GM04503 (cell line): ENCODE measurements at regions not wholly inside any gene's neighbourhood (a gene's known extent, or its start where the extent isn't known, plus 50 kb on each side); places are given as distances from the start of the nearest gene placed in this dataset.
"Not testable (repeated sequence)": the region's sequence is repeated elsewhere in the genome, so short reads cannot be mapped to it uniquely, and the experiment has no call there.

Experiments used
- DNase-seq: peaks from one replicate; pipeline ENCODE4 v3.0.0-alpha.2; 2012; ENCODE audit warnings: low read depth

DNA sequence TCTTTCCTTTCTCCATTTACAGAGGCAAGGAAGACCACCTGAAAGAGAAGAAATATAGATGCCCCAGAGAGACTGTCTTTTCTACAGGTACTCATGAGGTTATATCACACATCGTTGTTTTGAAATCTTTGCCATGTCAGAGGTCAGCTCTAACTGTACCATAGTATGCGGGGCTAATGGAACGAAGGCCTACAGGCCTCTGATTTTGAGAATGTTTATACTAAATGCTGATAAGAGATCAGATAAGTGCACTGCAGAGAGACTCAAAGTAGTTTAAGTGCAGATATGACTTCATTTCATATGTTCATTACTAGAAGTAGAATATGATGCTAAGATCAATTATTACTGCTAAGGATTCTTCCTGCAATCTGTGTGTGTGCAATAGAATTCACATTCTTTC, 1005.0 kb downstream of the GALC start:
- DNase-seq, result no peak

DNA sequence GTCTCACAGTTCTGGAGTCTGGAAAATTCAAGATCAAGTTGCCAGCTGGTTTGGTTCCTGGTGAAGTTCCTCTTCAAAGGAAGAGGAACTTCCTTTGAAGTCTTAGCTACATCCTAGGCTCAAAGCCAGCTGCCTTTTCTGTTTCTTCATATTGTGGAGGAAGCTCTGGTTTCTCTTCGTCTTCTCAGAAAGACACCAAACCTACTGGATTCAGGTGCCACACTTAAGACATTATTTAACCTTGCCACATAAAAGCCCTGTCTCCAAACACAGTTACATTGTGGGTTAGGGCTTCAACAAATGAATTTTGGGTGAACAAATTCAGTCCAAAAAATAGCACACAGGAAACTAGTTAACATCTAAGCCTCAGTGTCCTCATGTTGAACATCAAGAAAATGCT, 1019.8 kb downstream of the GALC start:
- DNase-seq, result no peak

DNA sequence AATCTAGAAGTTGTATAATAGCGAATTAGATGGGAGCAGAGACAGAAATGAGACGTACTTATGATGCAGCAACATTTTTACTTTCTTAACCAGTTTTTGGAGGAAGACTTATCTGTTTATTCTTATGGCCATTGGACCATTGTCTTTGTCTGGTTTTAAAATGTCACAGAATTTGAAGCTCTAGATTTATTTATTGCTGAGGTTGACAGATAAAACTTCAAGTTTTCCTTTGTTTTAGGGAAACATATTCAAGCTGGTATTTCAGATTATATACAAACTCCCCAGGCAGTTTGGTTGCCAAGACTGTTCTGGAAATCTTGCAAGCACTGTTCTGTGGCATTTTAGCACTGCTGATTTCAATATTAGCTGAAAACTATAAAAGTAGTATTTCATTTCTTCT, 1021.7 kb downstream of the GALC start:
- no peak for DNase-seq

DNA sequence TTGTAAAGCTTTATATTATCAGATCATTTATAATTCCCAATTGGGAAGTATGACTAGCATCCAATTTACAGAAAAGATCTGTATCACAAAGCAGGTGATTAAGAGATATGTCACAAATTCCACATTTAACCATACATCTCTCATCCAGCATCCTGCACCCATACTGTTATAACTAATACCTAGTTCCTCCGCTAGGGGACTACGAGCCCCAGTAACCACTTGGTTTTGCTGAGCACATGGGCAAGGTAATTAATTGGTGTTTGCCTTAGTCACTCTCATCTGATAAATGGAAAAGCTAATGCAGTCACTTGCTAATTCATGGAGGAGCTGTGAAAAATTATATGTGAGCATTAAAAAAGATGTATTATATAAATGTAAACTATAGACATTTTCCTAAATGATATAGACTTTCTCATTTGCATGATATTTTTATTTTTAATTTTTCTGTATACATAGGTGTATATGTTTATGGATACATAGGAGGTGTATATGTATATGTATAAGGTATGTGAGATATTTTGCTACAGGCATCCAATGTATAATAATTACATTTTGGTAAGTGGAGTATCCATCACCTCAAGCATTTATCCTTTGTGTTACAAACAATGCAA, 1031.8 kb downstream of the GALC start:
- no peak for DNase-seq

DNA sequence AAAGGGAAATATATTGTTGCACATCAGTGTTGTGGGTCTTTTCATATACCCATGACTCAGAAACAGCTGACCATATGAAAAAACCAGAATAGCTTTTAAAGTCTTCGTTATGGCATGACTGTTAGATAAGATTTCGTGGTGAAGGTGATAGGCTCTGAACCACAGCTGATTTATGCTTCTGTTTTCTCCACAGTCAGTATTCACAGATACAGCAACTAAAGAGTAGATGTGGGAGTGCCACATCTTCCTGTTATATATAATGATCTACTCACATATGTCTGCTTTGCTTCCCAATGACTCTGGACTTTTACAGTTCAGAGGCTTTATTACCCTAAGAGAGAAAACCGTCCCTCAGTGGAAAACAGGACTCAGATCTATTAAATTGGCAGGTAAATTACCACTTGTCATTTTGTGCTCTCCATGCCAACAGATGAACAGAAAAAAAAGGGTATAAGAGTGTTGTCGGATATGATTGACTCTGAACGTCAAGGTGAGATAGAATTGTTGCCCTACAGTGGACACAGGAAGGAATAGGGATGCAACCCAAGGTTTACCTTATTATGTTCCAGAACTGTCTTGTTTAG, 1037.1 kb downstream of the GALC start:
- no peak for DNase-seq

DNA sequence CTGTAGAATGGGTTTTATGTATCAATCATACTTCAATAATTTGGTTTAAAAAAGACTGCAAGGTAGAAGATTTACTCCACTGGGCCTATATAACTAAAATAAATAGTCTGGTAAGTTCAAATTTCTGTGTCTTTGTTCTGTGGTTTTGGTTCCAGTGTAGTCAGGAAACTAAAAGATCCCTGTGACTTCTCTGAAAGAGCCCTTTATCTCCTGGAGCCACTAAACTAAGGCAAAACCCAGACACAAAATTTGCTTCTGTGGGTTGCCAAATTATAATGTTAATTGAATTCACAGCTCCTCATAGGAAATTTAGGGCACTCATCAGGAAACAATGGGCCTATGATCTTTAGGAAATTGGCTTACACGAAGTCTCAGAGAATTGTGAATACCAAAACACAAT, 1038.4 kb downstream of the GALC start:
- no peak for DNase-seq

DNA sequence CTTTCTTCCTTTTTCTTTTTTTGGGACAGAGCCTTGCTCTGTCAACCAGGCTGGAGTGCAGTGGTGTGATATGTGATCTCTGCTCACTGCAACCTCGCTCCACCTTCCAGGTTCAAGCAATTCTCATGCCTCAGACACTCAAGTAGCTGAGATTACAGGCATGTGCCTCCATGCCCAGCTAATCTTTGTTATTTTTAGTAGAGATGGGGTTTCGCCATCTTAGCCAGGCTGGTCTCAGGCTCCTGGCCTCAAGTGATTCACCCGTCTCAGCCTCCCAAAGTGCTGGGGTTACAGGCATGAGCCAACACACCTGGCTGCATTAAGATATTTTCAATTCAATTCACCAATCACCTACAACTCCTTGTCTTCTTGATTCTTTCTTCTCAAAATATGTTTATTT, 1046.5 kb downstream of the GALC start:
- no peak for DNase-seq

DNA sequence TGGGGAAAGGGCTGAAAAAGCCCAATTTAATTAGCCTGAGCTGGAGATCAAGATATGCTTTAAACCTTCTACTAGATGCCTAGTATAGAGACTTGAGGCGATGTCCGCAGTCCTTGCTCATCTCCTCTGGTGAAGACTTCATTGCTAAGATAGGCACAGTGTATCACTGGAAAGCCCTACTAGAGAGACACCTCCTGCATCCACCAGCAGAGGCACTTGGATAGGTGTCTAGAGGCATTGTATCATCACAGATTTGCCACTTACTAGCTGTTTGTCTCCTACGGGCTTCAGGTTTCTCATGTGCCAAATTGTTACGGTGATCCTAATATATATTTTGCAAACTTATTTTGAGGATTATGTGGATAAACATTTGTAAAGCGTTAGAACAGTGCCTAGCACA, 1048.5 kb downstream of the GALC start:
- no peak for DNase-seq

DNA sequence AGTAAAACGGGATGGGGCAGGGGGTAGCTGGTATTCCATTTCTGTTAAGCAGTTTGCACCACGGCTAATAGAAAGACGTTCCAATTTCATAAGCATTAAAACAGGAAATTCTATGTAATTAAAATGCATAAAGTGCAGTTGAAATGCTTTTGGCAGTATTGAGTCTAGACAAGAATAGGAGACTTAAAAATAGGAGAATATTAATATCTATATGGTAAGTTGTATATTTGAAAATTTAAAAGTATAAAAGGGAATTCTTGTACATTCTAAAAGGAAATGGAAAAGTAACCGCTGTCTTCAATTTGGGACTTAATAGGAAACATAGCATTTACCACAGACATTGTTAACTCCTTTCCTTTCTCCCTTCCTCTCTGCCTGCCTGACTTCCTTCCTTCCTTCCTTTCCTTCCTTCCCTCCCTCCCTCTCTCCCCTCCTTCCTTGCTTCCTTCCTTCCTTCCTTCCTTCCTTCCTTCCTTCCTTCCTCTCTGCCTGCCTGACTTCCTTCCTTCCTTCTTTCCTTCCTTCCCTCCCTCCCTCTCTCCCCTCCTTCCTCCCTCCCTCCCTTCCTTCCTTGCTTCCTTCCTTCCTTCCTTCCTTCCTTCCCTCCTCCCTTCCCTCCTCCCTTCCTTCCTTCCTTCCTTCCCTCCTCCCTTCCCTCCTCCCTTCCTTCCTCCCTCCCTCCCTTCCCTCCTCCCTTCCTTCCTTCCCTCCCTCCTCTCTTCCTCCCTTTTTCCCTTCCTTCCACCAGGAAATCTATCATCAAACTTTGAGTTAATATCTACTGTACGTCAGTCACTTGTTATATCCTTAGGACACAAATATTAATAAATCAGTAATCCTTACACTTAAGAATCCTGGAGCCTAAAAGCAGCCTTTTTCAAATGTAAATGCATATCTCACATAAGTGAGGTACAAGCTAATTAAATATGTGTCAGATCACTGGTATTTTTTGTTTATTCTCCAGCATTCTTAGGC, 1049.3 kb downstream of the GALC start:
- DNase-seq, result no peak

DNA sequence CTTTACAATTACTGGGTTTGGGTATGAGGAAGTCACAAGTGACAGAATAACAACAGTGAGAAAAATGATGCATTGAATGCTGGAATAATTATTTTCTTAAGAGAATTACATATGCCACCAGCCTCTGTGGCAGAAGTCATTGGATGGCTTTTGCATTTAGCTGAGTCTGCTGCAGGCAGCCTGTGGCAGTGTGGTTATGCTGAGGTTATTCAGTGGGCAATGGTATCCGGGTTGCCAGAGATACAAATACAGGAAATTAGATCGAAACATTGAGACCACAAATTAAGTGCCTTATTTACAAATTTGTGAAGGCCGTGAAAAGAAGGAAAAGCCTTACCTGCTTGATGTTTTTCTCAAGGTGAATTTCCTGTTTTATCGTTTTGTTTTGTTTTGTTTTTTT, 1050.0 kb downstream of the GALC start:
- DNase-seq, result no peak

DNA sequence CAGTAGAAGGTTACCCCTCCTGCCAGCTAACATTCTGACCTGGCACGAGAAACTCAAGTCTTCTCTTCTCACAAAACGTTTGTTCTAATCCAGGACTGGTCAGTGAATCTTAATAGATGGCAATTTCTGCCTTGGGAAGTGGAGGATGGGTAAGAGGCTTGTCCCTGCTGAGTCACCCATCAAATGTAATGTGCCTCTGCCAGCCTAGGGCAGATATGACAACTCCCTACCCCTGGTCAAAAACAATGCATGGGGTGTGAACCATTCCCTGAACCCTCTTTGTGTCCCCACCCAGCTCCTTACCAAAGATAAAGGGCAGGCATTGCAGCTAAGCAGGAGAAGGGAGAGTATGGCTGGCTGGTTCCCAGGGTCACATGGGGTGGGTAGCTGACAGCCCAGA, 1052.9 kb downstream of the GALC start:
- DNase-seq, result no peak

DNA sequence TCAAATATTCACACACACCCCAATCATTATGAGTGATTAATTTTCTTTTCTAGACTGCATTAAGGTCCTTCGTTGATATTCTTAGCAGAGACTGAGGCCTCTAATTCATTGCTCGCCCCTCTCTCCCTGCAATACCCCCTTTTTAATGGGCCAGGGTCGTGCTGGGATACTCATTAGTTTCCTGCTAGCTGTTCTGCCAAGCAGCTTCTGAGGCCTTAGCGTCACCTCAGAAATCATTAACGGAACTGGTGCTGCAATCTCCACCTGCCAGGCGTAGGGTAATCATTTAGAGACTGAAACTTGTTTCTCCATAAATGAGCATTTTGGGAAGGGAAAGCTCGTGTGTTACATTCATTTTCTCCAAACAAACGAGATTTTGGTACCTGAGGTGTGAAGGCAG, 1054.7 kb downstream of the GALC start:
- DNase-seq, result no peak

DNA sequence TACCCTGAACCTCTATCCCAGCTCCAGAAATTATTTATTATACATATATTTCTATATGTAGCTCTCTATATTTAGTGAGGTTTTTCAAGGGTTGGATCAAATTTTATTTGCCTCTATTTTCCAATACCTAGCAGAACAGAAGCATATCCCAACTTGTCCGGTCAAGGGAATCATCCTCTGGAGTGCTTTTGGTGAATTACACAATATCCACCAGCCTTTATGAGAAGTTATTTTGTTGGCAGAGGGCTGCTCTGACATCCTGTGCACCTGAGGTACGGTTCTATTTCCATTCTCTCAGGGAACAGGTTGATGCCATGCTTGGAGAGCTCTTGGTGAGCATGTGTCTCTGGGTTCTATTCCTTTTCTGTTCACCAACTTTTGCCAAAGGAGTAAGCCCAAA, 1056.4 kb downstream of the GALC start:
- DNase-seq, result no peak

DNA sequence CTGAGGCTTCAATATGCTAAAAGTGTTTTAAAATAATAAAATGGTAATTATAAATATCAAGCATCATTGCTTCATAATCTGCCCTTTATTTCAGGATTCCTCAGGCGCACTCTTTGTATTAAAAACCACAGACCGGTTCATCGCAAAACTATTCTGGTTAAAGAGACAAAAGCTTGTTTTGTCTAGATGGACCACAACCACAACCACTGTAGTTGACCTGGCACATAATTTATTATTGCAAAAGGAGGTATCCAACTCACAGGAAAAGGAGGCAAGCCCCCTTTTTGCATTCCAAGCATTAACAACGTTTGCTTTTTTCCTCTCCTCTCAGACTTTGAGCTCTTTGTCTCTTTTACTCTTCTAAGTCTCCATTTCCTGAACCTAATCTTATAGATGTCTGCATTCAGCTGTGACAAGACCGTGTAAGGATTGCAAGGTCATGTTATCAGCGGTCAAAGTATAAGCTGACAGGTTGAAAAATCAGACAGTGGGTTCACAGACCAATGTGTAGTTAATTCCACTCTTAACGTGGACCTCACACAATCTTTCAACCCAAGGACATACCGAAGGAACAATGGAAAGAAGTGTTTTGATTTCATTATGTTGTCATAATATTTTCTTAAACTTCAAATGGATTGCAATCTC, 1057.6 kb downstream of the GALC start:
- no peak for DNase-seq

DNA sequence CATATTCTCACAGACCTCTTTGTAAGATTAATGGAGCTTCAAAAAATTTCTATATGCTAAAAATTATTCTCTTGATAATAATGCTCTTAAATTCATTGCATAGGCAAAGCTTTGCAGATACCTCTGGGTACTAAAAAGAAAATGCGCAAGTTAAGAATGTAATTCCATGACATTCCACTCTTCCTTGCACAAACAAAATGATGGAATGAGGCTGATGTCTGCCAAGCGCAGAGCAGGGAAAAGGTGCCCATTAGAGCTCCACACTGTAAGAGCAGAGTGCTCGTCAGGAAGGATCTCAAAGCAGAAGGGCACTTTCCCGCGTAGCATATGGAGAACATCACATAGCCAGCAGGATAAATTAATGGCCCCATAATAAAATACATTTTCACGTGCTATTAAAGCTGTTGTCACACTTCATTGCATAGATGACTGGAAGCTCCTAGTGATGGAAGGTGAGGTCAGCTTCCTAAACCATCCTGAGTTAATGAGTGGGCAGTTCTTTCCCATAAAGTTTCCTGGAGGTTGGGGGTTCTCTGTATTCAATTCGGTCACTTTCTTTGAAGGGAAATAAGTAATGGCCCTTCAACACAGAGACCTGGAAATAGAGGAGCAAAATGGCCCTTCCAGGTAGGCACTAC, 1058.9 kb downstream of the GALC start:
- no peak for DNase-seq

DNA sequence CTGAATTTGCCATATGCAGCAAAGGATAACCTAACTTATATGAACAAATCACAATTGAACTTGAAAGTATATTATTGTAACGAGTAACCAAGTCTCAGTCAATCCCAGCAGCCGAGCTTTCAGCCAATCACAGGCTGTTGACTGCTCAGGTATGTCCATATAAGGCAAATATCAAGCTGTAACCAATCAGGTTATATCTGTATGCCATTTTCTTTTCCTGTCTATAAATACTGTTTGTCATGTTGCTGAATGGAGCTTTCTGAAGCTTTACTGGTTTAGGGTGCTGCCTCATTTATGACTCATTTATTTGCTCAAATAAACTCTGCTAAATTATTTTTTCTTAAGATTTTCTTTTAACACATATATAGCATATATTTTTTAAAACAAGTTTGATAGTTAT, 1059.5 kb downstream of the GALC start:
- DNase-seq, result no peak

DNA sequence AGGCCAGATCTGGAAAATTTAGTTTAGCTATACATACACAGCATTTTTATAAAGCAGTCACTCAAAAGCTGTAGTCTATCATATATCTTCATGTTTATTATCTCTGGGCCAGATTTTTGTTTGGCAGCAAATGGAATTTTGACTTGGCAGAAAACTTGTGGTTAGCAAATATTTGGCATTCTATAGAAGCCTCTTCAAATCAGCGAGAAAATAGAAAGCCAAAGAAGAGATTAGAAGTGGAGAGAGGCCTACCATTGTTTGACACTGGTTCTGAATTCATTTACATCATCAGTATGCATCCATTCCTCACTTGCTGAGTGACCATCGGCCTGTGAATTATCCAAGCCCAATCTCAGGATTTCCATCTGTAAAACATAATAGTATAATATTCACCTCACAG, 1077.6 kb downstream of the GALC start:
- DNase-seq, result no peak

DNA sequence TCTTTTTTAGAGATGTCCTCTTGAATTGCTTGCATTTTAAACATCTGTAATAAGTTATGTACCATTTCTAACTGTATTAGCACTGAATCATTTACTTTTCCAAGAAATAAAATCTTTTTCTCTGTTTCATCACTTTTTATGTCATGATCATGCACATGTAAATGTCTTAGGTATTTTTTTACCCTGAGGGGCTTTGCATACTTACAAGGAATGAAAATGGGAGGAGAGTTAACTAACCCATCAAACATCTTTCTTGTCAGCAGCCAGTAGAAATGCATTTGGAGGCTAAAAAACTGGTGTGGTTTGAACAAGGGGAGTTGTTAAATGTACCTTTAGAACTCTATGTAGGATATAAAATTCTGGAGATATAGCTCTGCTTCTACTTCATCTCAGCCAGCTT, 1080.3 kb downstream of the GALC start:
- no peak for DNase-seq

DNA sequence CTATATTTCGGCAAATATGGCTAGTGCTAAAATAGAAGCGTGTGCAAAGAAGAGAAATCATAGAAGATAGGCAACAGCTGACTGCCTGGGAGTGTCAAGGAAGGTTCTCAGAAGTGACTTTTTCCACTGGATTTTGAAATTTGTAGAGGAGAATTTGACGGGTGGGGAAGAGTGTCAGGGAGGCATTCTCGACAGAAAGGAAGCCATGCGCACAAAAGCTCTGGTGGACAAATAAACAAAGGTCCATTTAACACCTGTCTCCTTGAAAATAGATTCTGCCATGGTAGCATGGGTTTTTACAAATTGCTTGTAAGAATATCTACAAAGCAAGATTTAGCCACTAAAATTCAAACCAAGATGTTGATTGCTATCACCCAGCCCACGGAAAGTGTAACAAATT, 1081.5 kb downstream of the GALC start:
- no peak for DNase-seq

DNA sequence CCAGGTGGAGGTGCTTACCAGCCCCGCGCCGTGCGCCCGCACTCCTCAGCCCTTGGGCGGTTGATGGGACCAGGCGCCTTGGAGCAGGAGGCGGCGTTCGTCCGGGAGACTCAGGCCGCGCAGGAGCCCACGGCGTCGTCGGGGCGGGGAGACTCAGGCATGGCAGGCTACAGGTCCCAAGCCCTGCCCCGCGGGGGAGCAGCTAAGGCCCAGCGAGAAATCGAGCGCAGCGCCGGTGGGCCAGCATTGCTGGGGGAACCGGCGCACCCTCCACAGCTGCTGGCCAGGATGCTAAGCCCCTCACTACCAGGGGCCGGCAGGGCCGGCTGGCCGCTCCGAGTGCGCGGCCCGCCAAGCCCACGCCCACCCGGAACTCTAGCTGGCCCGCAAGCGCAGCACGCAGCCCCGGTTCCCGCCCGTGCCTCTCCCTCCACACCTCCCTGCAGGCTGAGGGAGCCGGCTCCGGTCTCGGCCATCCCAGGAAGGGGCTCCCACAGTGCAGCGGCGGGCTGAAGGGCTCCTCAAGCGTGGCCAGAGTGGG, 1087.5 kb downstream of the GALC start:
- DNase-seq, result not testable (repeated sequence)

DNA sequence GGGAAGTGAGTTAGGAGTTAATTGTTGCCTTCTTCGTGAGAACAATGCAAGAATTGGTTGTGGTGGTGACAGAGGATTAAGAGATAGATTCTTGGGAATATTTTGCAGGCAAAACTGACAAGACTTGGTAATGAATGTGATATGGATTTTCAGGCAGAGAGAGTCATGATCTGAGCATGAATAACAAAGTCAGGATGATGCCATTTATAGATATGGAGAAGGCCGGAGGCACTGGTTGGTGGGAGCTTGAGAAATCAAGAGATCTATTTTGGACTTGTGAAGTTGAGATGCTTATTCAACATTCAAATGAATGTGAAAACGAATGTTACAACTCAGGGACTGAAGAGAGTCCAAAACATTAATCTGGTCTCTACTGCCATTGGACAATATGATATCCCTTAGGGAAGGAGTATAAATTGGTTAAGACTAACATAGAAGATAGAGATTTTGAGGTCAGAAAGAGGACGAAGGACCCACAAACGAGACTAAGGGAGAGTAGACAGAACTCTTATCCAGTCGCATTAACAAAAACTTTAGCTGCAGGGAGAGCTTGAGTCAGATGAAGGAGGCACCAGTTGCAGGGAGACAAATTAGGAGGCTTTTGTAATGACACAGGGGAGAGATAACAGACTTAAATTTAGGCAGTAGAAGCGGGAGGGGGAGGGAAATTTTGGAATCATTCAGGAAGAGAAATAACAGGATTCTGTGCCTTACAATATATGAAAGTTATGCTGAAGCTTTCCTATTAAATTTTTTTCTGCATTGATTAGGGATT, 1090.6 kb downstream of the GALC start:
- DNase-seq, result peak; percentile 13
